Epidermal melanocyte (primary cell): ENCODE measurements at regions not wholly inside any gene's neighbourhood (a gene's known extent, or its start where the extent isn't known, plus 50 kb on each side); places are given as distances from the start of the nearest gene placed in this dataset.
"Not testable (repeated sequence)": the region's sequence is repeated elsewhere in the genome, so short reads cannot be mapped to it uniquely, and the experiment has no call there.

ENCODE experiments used
- DNase-seq: peaks from one replicate; pipeline ENCODE4 v3.0.0; 2011; ENCODE audit warnings: low spot score; ENCODE audit not compliant: insufficient read length

- no peak for DNase-seq
Measured at GRCh38 chr3:20563985-20564384, 378.0 kb upstream of the SGO1 start.

DNA sequence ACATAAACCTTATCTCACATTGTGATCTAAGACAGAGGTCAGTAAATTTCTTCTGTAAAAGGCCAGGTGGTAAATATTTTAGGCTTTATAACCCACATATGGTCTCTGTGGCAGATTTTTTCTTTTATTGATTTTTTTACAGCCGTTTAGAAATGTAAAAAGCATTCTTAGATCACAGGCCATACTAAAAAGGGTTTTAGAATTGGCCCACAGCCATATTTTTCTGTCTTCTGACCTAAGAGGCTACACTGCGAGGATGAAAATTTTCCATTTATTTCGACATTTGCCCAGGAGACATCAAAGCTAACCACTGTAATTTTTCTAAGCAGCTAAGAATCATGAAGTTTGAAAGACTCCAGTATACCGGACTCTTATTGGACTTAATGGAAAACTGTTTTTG, 377.2 kb upstream of the SGO1 start:
- DNase-seq, result no peak

- DNase-seq, result no peak
Measured at GRCh38 chr3:20561166-20561565, 375.2 kb upstream of the SGO1 start.

- DNase-seq, result not testable (repeated sequence)
Measured at GRCh38 chr3:20560446-20560845, 374.4 kb upstream of the SGO1 start.

- no peak for DNase-seq
Measured at GRCh38 chr3:20558161-20558560, 372.2 kb upstream of the SGO1 start.

DNA sequence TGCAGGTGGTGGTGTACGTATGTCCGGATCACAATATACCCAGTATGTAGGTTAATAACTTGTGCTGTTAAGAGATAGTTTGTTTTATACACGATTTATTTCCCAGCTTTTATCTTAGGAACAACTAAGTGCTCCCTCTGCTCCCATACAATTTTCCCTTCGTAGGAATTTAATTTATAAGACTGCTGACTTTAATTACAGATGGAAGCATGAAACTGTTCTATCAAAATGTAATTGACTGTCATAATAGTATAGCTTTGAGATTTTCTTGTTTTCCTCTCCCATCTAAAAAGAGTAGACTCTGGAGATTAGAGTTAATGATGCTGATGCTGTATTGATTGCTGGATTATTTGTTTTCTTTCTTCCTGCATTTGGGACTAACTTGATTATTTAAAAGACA, 370.7 kb upstream of the SGO1 start:
- no peak for DNase-seq

DNA sequence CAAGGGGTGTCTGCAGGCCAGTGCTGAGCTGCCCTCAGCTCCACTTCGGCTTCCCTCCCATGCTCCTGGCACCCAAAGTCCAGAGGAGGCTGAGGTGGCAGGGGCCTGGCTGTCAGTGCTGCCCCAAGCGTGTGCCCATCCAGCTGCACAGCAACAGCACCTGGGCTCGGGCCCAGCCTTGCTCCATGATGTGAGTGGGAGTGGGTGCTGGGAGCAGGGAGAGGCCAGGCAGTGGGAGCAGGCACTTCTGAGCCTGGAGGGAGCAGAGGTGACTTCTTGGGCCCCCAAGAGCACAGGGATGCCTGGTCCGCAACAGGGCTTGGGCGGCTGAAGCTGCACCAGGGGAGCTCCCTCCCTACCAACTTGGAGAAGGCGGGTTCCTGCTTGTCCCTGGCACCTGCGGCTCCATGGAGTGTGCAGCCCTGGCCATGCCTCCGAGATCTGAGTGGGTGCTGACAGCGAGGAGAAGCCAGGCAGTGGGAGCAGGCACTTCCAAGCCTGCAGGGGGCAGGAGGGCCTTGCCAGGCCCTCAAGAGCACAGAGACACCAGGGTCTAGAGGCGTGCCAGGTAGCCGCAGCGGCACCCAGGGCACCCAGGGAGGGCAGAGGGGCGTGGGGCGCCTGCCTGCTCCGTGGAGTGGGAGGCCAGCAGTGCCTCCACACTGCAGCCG, 366.7 kb upstream of the SGO1 start:
- no peak for DNase-seq

DNA sequence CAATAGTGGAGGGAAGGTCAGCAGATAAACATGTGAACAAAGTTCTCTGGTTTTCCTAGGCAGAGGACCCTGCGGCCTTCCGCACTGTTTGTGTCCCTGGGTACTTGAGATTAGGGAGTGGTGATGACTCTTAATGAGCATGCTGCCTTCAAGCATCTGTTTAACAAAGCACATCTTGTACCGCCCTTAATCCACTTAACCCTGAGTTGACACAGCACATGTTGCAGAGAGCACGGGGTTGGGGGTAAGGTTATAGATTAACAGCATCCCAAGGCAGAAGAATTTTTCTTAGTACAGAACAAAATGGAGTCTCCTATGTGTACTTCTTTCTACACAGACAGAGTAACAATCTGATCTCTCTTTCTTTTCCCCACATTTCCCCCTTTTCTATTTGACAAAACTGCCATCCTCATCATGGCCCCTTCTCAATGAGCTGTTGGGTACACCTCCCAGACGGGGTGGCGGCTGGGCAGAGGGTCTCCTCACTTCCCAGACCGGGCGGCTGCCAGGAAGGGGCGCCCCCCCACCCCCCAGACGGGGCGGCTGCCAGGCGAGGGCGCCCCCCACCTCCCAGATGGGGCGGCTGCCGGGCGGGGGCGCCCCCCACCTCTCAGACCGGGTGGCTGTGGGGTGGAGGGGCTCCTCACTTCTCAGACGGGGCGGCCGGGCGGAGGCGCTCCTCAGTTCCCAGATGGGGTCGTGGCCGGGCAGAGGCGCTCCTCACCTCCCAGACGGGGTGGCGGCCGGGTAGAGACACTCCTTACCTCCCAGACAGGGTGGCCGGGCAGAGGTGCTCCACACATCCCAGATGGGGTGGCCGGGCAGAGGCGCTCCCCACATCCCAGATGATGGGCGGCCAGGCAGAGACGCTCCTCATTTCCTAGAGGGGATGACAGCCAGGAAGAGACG, 361.6 kb upstream of the SGO1 start:
- DNase-seq, result not testable (repeated sequence)

GRCh38 chr3:20546636-20547035, 360.6 kb upstream of the SGO1 start:
- DNase-seq, result no peak

DNA sequence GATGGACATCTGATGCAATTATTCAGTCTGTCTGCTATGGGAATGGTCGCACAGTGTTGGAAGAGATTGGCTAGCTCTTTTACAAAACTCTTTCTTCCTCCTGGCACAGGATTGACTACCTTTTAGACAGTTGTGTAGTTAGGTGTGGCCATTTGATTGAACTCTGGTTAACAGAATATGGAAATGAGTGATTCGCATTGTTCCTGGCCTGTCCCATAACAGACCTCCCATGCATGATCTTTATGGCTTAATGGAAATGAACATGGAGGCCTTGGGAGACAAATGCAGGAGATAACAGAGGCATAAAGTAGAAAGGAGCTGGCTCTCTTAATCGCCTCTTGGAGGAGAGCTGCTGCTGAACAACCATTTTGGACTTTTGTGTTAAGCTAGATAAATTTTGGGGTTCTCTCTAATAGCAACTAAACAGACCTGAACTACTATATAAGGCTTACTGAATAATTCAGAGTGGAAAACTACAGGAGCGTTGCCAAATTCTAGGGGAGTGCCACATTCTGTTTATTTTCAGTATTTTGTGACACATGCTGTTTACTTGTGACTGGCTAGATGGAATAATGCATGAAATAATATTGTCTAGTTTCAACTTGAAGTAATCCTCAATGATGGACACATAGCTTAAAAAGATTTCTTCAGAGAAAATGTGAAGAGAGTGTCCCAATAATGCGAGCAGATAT, 357.7 kb upstream of the SGO1 start:
- DNase-seq, result no peak

DNA sequence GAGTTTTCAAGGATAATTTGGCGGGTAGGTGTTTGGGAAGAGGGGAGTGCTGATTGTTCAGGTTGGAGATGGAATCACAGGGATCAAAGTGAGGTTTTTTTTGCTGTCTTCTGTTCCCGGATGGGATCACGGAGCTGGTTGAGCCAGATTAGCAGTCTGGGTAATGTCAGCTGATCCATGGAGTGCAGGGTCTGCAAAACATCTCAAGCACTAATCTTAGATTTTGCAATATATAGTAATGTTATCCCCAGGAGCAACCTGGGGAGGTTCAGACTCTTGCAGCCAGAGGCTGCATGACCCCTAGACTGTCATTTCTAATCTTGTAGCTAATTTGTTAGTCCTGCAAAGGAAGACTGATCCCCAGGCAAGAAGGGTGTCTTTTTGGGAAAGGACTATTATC, 354.1 kb upstream of the SGO1 start:
- DNase-seq, result no peak

- no peak for DNase-seq
Measured at GRCh38 chr3:20539666-20540065, 353.7 kb upstream of the SGO1 start.

DNA sequence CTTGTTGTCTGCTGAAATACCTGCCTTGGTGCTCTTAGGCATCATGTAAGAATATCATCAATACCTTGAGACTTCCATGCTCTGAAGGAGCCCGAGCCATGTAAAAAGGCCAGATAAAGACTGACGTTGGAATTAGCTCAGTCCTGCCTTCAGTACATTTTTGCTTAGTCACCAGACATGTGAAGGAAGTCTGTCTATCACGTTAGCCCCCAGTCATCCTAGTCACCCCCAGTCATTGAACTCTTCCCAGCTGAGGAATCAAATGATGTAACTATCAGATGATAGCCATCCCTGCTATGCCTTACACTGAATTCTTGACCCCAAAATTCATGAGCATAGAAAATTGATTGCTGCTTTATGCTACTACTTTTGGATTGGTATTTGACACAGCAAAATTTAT, 351.2 kb upstream of the SGO1 start:
- no peak for DNase-seq

DNA sequence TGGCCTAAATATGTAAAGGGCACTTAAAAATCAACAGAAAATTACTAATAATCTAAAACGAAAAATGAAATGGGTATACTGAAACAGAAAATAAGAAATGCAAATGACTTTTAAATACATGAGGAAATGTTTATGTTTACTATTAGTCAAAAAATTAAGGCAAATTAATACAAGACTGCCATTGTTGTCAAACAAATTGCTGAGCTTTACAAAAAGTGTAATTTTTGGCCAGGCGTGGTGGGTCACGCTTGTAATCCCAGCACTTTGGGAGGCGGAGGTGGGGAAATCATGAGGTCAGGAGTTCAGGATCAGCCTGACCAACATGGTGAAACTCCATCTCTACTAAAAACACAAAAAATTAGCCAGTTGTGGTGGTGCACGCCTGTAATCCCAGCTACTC, 343.9 kb upstream of the SGO1 start:
- DNase-seq, result no peak

- no peak for DNase-seq
Measured at GRCh38 chr3:20528180-20528770, 342.3 kb upstream of the SGO1 start.

- DNase-seq, result no peak
Measured at GRCh38 chr3:20527368-20527767, 341.4 kb upstream of the SGO1 start.

DNA sequence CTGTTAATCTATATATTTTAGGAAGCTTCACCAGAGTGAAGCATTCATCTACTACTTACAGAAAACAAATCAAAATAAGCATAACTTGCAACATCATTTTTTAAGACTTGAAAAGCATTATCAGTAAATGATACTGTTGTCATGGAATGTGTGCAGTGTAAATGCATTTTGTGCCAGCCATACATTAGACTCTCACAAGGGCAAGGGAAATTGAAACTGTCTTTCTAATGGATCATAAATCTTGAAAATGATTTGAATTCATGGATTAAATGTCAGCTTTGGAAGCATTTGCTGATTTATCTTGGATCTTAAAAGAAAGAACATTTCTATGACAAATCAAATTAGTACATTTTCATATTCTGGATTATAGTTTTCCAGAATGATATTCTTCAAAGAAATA, 338.3 kb upstream of the SGO1 start:
- DNase-seq, result no peak

DNA sequence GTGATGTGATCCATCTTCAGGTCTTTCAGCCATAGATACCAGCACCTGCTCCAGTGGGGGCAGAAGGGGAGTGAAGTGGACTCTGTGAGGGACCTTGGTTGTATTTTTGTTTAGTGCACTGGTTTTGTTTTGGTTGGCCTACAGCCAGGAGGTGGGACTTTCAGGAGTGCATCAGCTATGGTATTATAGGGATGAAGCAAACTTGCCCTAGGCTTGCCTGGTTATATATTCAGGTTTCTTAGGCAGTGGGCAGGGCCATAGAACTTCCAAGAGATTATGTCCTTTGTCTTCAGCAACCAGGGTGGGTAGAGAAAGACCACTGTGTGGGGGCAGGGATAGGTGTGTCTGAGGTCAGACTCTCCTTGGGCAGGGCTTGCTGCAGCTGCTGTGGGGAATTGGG, 337.3 kb upstream of the SGO1 start:
- DNase-seq, result no peak

DNA sequence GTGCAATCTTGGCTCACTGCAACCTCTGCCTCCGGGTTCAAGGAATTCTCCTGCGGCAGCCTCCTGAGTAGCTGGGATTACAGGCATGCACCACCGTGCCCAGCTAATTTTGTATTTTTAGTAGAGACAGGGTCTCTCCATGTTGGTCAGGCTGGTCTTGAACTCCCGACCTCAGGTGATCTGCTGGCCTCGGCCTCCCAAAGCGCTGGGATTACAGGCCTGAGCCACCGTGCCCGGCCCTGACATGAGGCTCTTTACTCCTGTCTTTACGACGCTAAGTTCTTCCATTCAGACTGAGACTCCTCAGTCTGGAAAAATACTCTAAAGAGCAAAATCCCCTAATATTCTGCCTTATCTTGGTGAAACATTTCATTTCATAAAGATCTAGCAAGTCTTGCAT, 331.3 kb upstream of the SGO1 start:
- not testable (repeated sequence) for DNase-seq

GRCh38 chr3:20516311-20516710, 330.3 kb upstream of the SGO1 start:
- no peak for DNase-seq

- no peak for DNase-seq
Measured at GRCh38 chr3:20515834-20516233, 329.8 kb upstream of the SGO1 start.
